ENCODE measurements at regions not wholly inside any gene's neighbourhood (a gene's known extent, or its start where the extent isn't known, plus 50 kb on each side); places are given as distances from the start of the nearest gene placed in this dataset.

- H3K27me3 ChIP-seq (ENCODE audit: control insufficient read depth, insufficient read depth, low read length) = no peaks in the 10 kb centered on the region
- H3K36me3 ChIP-seq (ENCODE audit: control insufficient read depth, insufficient read depth, low read length) = no peaks in the 10 kb centered on the region
- no peak for DNase-seq (ENCODE audit: low read depth)
- no peak overlapping the region for H3K4me3 ChIP-seq (ENCODE audit: low read depth, low read length)
- FAIRE-seq = no peak
- TF ChIP-seq CTCF (IDR thresholded peaks at IDR 0.05; ENCODE audit: insufficient read depth, low read length, severe bottlenecking) = no peak
These were observed 76.8 kb upstream of the SERP2 start for GRCh38 chr13:44296856-44297255.

GRCh38 chr13:44298314-44298713 is 75.3 kb upstream of the SERP2 start:
- no peak for TF ChIP-seq CTCF (IDR thresholded peaks at IDR 0.05; ENCODE audit: insufficient read depth, low read length, severe bottlenecking)
- H3K4me3 ChIP-seq (ENCODE audit: low read depth, low read length) = no peak overlapping the region
- H3K36me3 ChIP-seq (ENCODE audit: control insufficient read depth, insufficient read depth, low read length) = no peaks in the 10 kb centered on the region
- DNase-seq (ENCODE audit: low read depth) (peak; percentile 89), FAIRE-seq (no peak)
- H3K27me3 ChIP-seq (ENCODE audit: control insufficient read depth, insufficient read depth, low read length) = no peaks in the 10 kb centered on the region

- Histone ChIP-seq H3K36me3 (ENCODE audit: control insufficient read depth, insufficient read depth, low read length) (no peaks in the 10 kb centered on the region), H3K27me3 (ENCODE audit: control insufficient read depth, insufficient read depth, low read length) (no peaks in the 10 kb centered on the region), H3K4me3 (ENCODE audit: low read depth, low read length) (no peak overlapping the region)
- no peak for FAIRE-seq
- TF ChIP-seq CTCF (IDR thresholded peaks at IDR 0.05; ENCODE audit: insufficient read depth, low read length, severe bottlenecking) = no peak
- DNase-seq (ENCODE audit: low read depth) = no peak
These were observed 74.3 kb upstream of the SERP2 start for GRCh38 chr13:44299152-44299943.

GRCh38 chr13:44300895-44301638 is 72.6 kb upstream of the SERP2 start:
- H3K4me3 ChIP-seq (ENCODE audit: low read depth, low read length) = no peak overlapping the region
- no peaks in the 10 kb centered on the region for H3K27me3 ChIP-seq (ENCODE audit: control insufficient read depth, insufficient read depth, low read length)
- no peak for TF ChIP-seq CTCF (IDR thresholded peaks at IDR 0.05; ENCODE audit: insufficient read depth, low read length, severe bottlenecking)
- DNase-seq (ENCODE audit: low read depth) (peak; percentile 95), FAIRE-seq (peak; percentile 95)
- H3K36me3 ChIP-seq (ENCODE audit: control insufficient read depth, insufficient read depth, low read length) = no peaks in the 10 kb centered on the region

- no peaks in the 10 kb centered on the region for H3K36me3 ChIP-seq (ENCODE audit: control insufficient read depth, insufficient read depth, low read length)
- peak; percentile 18 for FAIRE-seq
- no peak for TF ChIP-seq CTCF (IDR thresholded peaks at IDR 0.05; ENCODE audit: insufficient read depth, low read length, severe bottlenecking)
- no peaks in the 10 kb centered on the region for H3K27me3 ChIP-seq (ENCODE audit: control insufficient read depth, insufficient read depth, low read length)
- no peak for DNase-seq (ENCODE audit: low read depth)
- H3K4me3 ChIP-seq (ENCODE audit: low read depth, low read length) = no peak overlapping the region
These were observed 72.0 kb upstream of the SERP2 start for GRCh38 chr13:44301639-44302015.

All from bronchial epithelial cell (primary cell).